G401 (cell line): ENCODE measurements at regions not wholly inside any gene's neighbourhood (a gene's known extent, or its start where the extent isn't known, plus 50 kb on each side); places are given as distances from the start of the nearest gene placed in this dataset.

Source experiments
- DNase-seq: peaks from one replicate; pipeline ENCODE4 v3.0.0-alpha.2; 2015; ENCODE audit warnings: low spot score
- in situ Hi-C: cut with HindIII; loops from 2 replicates; pipeline ENCODE4 v1.10.0; 2016; ENCODE audit warnings: low sequenced_read_pairs, mixed read lengths

- in situ Hi-C loops: no loop called here
- no peak for DNase-seq
Observed at GRCh38 chr5:159836691-159837090, 79.6 kb upstream of the ADRA1B start.

GRCh38 chr5:159837860-159838259 lies 78.4 kb upstream of the ADRA1B start:
- in situ Hi-C loops: no loop called here

DNA sequence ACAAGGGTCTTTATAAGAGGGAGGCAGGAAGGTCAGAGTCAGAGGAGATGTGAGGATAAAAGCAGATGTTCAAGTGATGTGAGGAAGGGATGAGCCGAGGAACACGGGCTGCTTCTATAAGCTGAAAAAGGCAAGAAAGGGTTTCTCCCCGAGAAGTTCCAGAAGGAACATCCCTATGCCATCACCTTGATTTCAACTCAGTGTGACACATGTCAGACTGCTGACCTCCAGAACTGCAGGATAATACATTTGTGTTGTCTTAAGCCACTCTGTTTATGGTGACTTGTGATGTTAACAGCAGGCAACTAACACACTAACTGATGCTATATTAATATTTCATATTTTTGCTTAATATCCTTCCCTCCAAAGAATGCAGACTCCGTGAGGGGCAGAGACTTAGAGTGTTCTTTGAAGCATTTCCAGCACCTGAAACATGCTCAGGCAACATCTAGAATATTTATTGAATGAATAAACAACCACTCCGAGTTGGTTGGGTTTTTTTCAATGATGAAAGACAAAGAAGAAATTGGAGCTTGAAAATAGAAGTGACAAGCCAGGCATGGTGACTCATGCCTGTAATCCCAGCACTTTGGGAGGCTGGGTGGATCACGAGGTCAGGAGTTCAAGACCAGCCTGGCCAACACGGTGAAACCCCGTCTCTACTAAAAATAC lies 77.6 kb upstream of the ADRA1B start:
- in situ Hi-C loops: no loop called here
- DNase-seq: no peak

More at GRCh38 chr5:159837860-159838259, 78.4 kb upstream of the ADRA1B start:
- no peak for DNase-seq

DNA sequence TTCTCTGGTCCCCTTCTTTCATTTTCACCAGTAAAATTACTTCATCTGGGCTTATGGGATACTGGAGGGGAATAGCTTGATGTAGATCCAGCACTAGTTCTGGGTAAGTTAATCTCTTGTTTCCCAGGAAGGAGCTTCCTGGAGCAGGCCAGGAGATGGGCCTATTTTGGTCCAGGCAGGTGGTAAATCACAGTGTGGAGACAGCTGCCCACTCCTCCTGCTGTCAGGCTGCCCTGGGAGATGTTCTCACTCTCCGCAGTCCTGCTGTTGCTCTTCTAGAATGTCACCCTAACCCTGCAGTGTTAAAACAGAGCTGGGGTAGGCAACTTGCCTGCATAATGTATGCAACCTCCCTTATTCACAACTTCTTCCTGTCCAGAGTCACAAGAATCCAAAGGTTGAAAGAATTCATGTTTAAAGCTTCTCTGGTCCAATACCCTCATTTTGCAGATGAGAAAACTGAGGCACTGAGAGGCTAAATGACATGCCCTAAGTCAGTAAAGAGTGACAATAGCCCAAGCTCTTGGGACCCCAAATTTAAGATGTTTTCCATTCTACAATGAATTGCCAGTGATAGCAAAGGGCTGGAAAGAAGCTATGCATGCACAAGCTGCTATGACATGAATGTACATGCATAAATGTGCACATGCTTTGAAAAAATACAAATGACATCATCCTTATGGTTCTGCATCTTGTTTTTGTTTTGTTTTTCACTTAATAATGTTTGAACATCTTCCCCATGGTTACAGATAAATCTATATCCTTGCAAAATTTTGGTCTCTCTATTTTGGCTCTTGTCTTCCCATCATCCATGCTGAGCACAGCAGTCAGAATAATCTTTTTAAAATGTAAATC lies 71.8 kb upstream of the ADRA1B start:
- in situ Hi-C loops: no loop called here
- no peak for DNase-seq

DNA sequence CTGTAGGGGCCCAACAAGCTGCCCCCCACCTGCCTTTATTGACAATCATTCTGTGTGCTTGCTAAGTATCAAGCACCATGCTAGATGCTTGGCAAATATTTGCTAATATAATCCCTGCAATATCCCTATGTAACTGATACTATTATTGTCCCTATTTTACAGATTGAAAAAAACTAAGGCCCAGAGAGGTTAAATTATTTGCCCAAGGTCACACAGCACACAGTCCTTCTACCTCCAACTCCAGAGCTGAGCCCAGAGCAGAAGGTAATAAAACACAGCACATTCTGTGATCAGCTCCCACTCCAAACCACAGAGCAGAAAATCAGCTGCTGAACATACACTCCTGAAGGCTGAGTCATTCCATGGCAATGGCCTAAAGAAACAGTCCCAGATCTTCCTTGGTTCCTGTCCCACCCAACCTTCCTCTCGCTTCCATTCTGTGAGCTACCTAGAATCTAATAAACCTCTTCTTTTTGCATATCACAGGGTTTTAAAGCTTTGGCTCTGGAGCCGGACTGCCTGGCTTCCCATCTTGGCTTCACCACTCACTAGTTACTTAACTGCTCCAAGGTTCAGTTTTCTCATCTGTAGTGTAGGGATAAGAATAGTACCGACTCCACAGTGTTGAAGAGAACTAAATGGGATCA lies 66.7 kb upstream of the ADRA1B start:
- no peak for DNase-seq
- in situ Hi-C loops: no loop called here

GRCh38 chr5:159850160-159850559 lies 66.1 kb upstream of the ADRA1B start:
- in situ Hi-C loops: no loop called here

DNA sequence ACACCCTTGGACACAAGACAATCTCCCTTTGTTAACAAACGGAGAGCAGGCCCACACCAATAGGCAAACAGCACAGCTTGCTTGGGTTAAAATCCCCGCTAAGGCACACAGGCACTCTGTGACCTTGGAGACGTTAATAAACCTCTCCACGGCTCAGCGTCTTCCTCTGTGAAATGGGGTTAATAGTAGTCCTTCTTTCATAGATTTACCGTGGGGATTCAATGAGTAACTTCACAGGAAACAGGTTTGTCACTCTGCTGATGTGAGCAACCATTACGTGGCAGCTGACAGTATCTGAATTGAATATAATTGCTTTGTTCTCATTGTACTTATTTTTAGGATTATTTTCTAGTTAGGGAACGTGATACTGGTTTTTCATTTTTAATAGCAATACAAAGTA lies 65.2 kb upstream of the ADRA1B start:
- in situ Hi-C loops: no loop called here

More at GRCh38 chr5:159850160-159850559, 66.1 kb upstream of the ADRA1B start:
- DNase-seq: no peak

DNA sequence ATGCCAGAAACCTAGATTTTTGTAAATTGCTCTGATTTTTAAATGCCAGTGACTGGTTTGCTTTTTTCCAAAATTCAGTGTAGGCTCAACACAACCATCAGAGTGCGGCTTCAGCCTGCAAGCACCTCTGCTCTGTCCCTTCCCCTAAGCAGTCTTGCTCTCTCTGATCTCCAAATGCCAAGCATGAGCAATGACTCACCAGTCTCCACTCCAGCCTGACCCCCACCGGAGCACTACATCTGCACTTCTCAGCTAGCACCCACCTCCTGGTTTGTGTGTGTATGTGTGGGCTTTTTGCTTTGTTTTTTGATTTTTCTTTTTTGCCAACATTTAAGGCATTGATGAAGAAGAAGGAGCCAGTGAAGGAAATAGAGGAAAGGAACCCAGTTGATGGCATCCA lies 61.4 kb upstream of the ADRA1B start:
- in situ Hi-C loops: no loop called here
- no peak for DNase-seq

More for the DNA sequence above, 65.2 kb upstream of the ADRA1B start:
- DNase-seq: no peak

DNA sequence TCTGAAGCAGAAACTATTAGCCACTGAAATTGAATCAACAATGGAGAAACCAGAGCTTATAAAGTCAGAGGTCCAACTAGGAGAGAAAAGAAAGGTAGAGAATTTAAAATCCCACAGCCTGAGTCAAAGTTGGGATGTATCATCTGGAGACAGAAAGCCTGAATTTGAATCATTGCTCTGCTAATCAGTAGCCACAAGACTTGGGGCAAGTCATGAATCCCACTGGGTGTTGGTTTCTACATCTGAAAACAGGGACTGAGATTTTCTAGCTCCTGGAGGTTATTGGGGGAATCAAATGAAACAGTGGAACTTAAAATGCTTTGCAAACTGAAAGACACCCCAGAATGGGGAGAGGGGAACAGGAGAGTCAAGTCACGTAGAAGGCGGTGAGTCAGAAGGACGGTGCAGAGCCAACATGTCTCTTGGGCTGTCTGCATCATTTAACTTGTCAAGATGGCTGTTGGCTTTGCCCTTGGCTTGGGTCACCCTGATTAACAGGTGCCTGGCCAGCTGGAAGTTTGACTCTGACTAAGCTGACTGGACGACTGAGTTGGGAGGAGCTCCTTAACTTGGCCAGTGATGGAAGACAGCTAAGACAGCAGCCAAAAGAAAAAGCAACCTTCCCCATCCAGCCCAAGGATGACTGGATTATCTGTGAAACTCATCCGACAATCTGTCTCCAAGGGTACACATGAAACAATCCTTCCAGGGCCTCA lies 60.6 kb upstream of the ADRA1B start:
- DNase-seq: no peak
- in situ Hi-C loops: no loop called here

DNA sequence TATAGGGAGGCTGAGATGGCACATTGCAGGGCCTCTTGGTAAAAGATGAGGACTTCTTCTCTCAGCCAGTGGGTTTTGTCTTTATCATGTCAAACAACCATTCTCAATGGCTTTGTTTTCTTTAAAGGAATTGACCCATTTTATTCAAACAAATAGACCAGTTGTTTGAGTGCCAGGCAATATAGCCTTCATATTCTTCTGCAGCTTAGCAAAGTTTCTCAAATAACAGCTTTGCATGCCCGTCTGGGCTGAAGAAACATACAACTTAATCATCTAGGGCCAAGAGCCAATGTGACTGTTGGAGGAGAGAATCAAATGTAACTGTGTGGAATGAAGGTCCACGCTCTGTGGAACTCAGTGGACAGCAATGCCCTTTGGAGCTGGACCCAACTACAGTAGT lies 57.4 kb upstream of the ADRA1B start:
- in situ Hi-C loops: no loop called here
- DNase-seq: no peak

- DNase-seq: no peak
- in situ Hi-C loops: no loop called here
Observed at GRCh38 chr5:159861086-159861485, 55.2 kb upstream of the ADRA1B start.

DNA sequence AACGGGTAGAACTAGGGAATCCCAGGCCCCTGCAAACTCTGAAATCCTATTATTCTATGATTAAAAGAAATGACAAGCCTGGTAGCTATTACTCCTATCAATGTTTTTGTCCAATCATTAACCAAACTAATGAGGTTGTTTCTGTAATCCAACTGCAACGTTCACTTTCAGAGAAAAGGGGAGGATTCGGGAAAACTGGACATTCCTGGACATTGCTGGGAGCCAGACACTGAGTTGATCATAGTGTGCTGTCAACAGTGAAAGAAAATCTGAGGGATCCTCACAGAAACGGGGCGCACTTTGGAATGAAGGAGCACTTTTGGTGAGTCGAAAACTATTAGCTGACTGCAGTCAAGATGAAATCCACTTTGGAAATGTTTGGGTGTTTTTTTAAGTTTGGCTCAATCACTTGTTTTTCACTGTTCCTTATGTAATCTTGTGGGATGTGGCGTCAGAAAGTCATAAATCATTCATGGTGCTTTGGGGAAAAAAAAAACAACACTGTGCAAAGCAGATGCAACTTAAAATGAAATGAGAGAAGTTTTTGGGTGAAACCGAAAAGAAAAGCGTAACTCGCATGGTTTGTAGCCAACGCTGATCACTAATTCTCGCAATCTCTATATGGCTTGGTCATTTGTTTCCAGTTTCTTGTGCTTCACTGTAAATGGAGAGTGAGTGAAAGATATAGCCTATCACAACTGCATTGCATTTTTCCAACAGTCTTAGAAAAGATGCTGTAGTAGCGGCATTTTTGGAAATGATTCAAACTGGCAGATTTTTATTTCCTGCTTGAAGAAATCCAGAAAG lies 51.2 kb upstream of the ADRA1B start:
- in situ Hi-C loops: no loop called here

DNA sequence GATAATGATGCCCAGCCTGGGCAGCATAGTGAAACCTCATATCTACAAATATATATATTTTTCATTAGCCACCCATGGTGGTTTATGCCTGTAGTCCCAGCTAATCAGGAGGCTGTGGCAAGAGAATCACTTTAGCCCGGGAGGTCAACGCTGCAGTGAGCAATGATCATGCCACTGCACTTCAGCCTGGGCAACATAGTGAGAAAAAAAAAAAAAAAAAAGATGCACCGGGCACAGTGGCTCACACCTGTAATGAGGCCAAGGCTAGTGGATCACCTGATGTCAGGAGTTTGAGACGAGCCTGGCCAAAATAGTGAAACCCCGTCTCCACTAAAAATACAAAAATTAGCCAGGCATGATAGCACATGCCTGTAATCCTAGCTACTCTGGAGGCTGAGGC lies 50.2 kb upstream of the ADRA1B start:
- in situ Hi-C loops: no loop called here
- DNase-seq: no peak

More for the DNA sequence above, 51.2 kb upstream of the ADRA1B start:
- no peak for DNase-seq
